ENCODE measurements at regions not wholly inside any gene's neighbourhood (a gene's known extent, or its start where the extent isn't known, plus 50 kb on each side); places are given as distances from the start of the nearest gene placed in this dataset.
"Not testable (repeated sequence)": the region's sequence is repeated elsewhere in the genome, so short reads cannot be mapped to it uniquely, and the experiment has no call there.

- DNase-seq = no peak
These were observed 186.4 kb downstream of the VAPA start for GRCh38 chr18:10100196-10100595.

GRCh38 chr18:10100941-10101701 lies 187.3 kb downstream of the VAPA start:
- Histone ChIP-seq H3K36me3 (no peaks in the 10 kb centered on the region), H3K4me1 (no peaks in the 10 kb centered on the region), H3K9me3 (replicated peaks) (no peaks in the 10 kb centered on the region), H3K27ac (no peak overlapping the region), H3K27me3 (no peaks in the 10 kb centered on the region), H3K4me3 (no peak overlapping the region)
- DNase-seq = no peak

More at GRCh38 chr18:10100196-10100595, 186.4 kb downstream of the VAPA start:
- Histone ChIP-seq H3K36me3 (no peaks in the 10 kb centered on the region), H3K27me3 (no peaks in the 10 kb centered on the region), H3K9me3 (replicated peaks) (no peaks in the 10 kb centered on the region), H3K27ac (no peak overlapping the region), H3K4me1 (no peaks in the 10 kb centered on the region), H3K4me3 (no peak overlapping the region)

DNA sequence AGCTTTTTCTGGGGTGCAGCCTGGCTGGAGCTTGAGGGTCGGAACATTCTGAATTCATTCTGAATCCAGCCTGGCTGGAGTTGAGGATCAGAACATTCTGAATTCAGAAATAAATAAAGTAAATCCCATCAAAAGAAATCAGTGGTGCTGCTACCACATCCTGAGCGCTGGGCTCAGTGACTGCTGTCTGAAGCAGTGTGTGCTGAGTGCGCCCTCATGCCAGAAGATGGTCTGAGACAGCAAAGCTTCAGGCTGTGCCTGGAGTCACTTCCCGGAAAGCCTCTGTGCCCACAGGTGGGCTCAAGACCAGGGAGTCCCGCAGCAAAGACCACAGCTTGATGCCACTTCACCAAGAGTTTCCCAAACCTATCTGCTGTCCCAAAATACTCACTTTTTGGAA lies 187.9 kb downstream of the VAPA start:
- Histone ChIP-seq H3K27me3 (no peaks in the 10 kb centered on the region), H3K36me3 (no peaks in the 10 kb centered on the region), H3K9me3 (replicated peaks) (no peaks in the 10 kb centered on the region), H3K4me3 (no peak overlapping the region), H3K27ac (no peak overlapping the region), H3K4me1 (no peaks in the 10 kb centered on the region)
- DNase-seq = no peak

DNA sequence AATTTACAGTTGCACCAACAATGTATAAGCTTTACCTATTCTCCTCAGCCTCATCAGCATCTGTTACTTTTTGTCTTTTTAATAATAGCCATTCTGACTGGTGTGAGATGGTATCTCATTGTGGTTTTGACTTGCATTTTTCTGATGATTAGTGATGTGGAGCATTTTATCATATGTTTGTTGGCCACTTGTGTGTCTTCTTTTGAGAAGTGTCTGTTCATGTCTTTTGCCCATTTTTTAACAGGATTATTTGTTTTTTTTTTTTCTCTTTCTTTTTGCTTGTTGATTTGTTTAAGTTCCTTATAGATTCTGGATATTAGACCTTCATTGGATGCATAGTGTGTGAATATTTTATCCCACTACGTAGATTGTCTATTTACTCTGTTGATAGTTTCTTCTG lies 191.3 kb downstream of the VAPA start:
- DNase-seq; H3K4me1 ChIP-seq; H3K4me3 ChIP-seq; H3K27me3 ChIP-seq; H3K27ac ChIP-seq; H3K36me3 ChIP-seq; H3K9me3 ChIP-seq (replicated peaks): not testable (repeated sequence)

DNA sequence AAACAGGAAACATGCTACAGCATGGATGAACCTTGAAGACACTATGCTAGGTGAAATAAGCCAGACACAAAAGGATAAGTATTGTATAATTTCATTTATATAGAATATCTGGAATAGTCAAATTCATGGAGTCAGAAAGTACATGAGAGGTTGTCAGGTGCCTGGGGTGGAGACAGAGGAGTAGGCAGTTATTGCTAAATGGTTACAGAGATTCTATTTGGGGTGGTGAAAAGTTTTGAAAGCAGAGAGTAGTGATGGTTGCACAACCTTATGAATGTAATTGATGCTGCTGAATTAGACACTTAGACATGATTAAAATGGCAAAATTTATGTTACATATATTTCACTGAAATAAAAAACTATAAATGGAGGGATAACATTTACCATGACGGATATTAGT lies 197.4 kb downstream of the VAPA start:
- no peaks in the 10 kb centered on the region for H3K9me3 ChIP-seq (replicated peaks)
- no peak overlapping the region for H3K4me3 ChIP-seq
- no peak overlapping the region for H3K27ac ChIP-seq
- no peaks in the 10 kb centered on the region for H3K27me3 ChIP-seq
- no peaks in the 10 kb centered on the region for H3K4me1 ChIP-seq
- H3K36me3 ChIP-seq = no peaks in the 10 kb centered on the region
- no peak for DNase-seq

DNA sequence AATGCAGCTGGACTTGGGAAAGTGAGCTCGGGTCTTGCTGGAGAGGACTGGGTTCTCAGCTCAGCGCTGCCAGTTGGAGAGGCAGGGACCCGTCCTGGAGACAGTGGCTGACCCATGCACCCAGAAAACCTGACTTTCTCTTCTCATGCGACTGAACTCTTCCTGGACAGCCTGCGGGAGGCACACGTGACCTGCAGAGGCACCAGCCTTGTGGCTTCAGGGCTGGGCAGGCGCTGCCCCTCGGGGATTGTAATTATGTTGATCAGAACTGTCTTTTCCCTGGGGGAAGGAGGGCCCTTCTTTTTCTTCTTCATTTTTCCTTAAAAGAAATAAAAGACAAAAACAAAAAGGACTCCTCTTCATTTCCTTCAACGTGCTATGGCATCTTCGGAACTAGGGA lies 198.1 kb downstream of the VAPA start:
- no peak for DNase-seq
- H3K4me1 ChIP-seq = no peaks in the 10 kb centered on the region
- H3K4me3 ChIP-seq = no peak overlapping the region
- H3K9me3 ChIP-seq (replicated peaks) = no peaks in the 10 kb centered on the region
- no peaks in the 10 kb centered on the region for H3K27me3 ChIP-seq
- no peak overlapping the region for H3K27ac ChIP-seq
- H3K36me3 ChIP-seq = no peaks in the 10 kb centered on the region

DNA sequence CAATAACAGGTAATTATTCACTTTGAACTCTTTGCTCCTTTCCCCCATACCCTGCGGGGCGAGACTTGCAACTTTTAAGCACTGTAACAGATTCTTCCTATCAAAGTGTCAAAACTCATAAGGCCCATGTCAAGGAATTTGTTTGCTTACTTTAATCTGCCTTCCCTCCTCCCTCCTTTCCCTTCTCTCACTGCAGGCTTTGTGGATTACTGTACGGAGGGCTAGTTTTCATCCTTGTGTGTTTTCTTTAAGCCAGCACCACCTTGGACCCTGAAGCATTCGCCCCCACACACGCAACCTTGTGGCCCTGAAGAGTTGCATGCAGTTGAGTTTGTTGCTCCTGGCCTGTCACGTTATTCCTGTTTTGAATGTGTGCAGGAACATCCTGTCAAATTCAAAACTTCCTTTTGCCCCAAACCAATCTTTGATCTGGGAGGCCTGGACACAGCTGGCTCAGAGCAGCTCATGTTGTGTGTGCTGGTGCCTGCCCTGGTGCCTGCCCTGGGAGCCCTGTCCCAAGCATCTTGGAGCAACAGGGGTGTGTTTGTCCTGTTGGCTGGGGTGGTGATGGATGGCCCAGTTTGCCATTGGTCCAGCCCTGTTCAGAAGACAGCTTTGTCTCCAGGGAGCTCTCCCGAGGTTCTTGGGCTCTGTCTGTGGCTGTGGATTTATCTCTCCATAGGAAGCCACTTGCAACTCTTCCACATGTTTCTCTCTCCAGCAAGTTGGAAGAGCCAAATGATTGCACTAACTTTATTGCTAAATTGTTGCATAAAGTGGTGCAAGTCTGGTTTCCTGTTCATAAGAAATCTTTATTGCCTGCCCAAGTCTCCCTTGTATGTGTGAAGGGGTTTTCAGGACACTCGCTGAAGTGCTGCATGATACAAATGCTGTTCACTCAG lies 199.6 kb downstream of the VAPA start:
- H3K36me3 ChIP-seq = no peaks in the 10 kb centered on the region
- no peak overlapping the region for H3K27ac ChIP-seq
- no peaks in the 10 kb centered on the region for H3K9me3 ChIP-seq (replicated peaks)
- no peak overlapping the region for H3K4me3 ChIP-seq
- no peaks in the 10 kb centered on the region for H3K27me3 ChIP-seq
- no peaks in the 10 kb centered on the region for H3K4me1 ChIP-seq
- DNase-seq = no peak

GRCh38 chr18:10114717-10115463 lies 201.1 kb downstream of the VAPA start:
- no peak overlapping the region for H3K27ac ChIP-seq
- DNase-seq = no peak
- no peaks in the 10 kb centered on the region for H3K27me3 ChIP-seq
- H3K4me3 ChIP-seq = no peak overlapping the region
- H3K36me3 ChIP-seq = no peaks in the 10 kb centered on the region
- no peaks in the 10 kb centered on the region for H3K9me3 ChIP-seq (replicated peaks)
- no peaks in the 10 kb centered on the region for H3K4me1 ChIP-seq

GRCh38 chr18:10116574-10116973 lies 202.8 kb downstream of the VAPA start:
- no peaks in the 10 kb centered on the region for H3K27me3 ChIP-seq
- H3K4me3 ChIP-seq = no peak overlapping the region
- no peak for DNase-seq
- H3K9me3 ChIP-seq (replicated peaks) = no peaks in the 10 kb centered on the region
- H3K27ac ChIP-seq = no peak overlapping the region
- no peaks in the 10 kb centered on the region for H3K36me3 ChIP-seq
- H3K4me1 ChIP-seq = peaks cover 5% of the 10 kb centered on the region; the same call in 1 of the 2 replicates

DNA sequence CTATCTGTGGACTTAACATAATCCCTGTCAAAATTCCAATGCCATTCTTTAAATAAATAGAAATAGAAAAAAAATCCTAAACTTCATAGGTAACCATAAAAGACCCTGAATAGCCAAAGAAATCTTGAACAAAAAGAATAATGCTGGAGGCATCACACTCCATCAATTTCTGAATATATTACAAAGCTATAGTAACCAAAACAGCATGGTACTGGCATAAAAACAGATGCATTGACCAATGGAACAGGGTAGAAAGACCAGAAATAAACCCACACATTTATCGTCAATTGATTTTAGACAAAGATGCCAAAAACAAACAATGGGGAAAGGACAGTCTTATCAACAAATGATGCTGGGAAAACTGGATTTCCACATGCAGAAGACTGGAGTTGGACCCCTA lies 205.7 kb downstream of the VAPA start:
- Histone ChIP-seq H3K36me3 (no peaks in the 10 kb centered on the region), H3K9me3 (replicated peaks) (no peaks in the 10 kb centered on the region), H3K27me3 (no peaks in the 10 kb centered on the region), H3K4me1 (peaks cover 12% of the 10 kb centered on the region; the same call in 1 of the 2 replicates), H3K4me3 (no peak overlapping the region), H3K27ac (no peak overlapping the region)
- DNase-seq = no peak

- H3K36me3 ChIP-seq = no peaks in the 10 kb centered on the region
- no peak overlapping the region for H3K4me3 ChIP-seq
- DNase-seq = no peak
- H3K4me1 ChIP-seq = peaks cover 12% of the 10 kb centered on the region; the same call in 1 of the 2 replicates
- no peaks in the 10 kb centered on the region for H3K27me3 ChIP-seq
- H3K9me3 ChIP-seq (replicated peaks) = no peaks in the 10 kb centered on the region
- no peak overlapping the region for H3K27ac ChIP-seq
These were observed 206.2 kb downstream of the VAPA start for GRCh38 chr18:10119991-10120390.

GRCh38 chr18:10120622-10121021 lies 206.8 kb downstream of the VAPA start:
- H3K27me3 ChIP-seq = no peaks in the 10 kb centered on the region
- H3K4me3 ChIP-seq = no peak overlapping the region
- no peaks in the 10 kb centered on the region for H3K9me3 ChIP-seq (replicated peaks)
- no peak for DNase-seq
- H3K4me1 ChIP-seq = peaks cover 12% of the 10 kb centered on the region; the same call in 1 of the 2 replicates
- H3K27ac ChIP-seq = no peak overlapping the region
- no peaks in the 10 kb centered on the region for H3K36me3 ChIP-seq

DNA sequence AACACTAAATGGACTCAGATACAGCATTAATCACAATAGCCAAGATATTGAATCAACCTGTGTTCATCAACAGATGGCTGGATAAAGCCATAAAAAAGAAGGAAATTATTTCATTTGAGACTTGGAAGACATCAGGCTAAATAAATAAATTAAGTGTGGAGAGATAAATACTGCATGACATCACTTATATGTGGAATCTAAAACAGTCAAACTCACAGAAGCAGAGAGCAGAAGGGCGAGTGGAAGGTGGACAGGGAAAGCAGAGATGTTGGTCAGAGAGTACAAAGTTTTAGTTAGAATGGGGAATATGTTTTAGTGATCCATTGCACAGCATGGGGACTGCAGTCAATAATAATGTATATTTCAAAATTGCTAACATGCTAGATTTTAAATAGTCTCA lies 207.2 kb downstream of the VAPA start:
- DNase-seq = no peak
- H3K9me3 ChIP-seq (replicated peaks) = no peaks in the 10 kb centered on the region
- no peaks in the 10 kb centered on the region for H3K36me3 ChIP-seq
- H3K27ac ChIP-seq = no peak overlapping the region; the same call in 1 of the 2 replicates
- no peak overlapping the region for H3K4me3 ChIP-seq
- H3K27me3 ChIP-seq = no peaks in the 10 kb centered on the region
- H3K4me1 ChIP-seq = peaks cover 12% of the 10 kb centered on the region; the same call in 1 of the 2 replicates

- peaks cover 12% of the 10 kb centered on the region; the same call in 1 of the 2 replicates for H3K4me1 ChIP-seq
- DNase-seq = peak; percentile 65 to 85
- no peaks in the 10 kb centered on the region for H3K36me3 ChIP-seq
- H3K4me3 ChIP-seq = no peak overlapping the region
- H3K27ac ChIP-seq = peak overlapping the region; percentile 19; the same call in 1 of the 2 replicates
- no peaks in the 10 kb centered on the region for H3K9me3 ChIP-seq (replicated peaks)
- H3K27me3 ChIP-seq = no peaks in the 10 kb centered on the region
These were observed 208.1 kb downstream of the VAPA start for GRCh38 chr18:10121786-10122515.
